Panc1 (cell line): ENCODE measurements at regions not wholly inside any gene's neighbourhood (a gene's known extent, or its start where the extent isn't known, plus 50 kb on each side); places are given as distances from the start of the nearest gene placed in this dataset.

Experiments
- ATAC-seq: fragments of 200-7000 bp; cut with Tn5 transposase; 2 replicates; pipeline ENCODE4 v1.9.1; 2020; ENCODE audit warnings: mild to moderate bottlenecking, moderate library complexity
- BruUV-seq: library from RNA; stranded (reverse); fragments of 400-500 nt; replicated peaks from 2 replicates; lab custom pipeline; 2021; lab: Mats Ljungman, UMichigan
- CTCF ChIA-PET: fragments of 300-600 bp; sonication (Branson Sonifier 250); formaldehyde crosslinking; loops from one replicate; lab custom pipeline; 2022; ENCODE audit warnings: antibody characterized with exemption; lab: Charles Lee
- POLR2A ChIA-PET: fragments of 300-600 bp; sonication (Branson Sonifier 250); formaldehyde crosslinking; loops from one replicate; lab custom pipeline; 2022; ENCODE audit warnings: antibody characterized with exemption; lab: Charles Lee
- DNase-seq: peaks from one replicate; pipeline ENCODE4 v3.0.0-alpha.2; 2010; ENCODE audit warnings: low read depth, low spot score
- H3K27ac ChIP-seq: 2 replicates; pipeline ENCODE4 v1.5.1; 2011; ENCODE audit warnings: mild to moderate bottlenecking, low read length, inconsistent platforms
- H3K27me3 ChIP-seq: fragments of 200-500 bp; sonication (Bioruptor generic); 2 replicates; pipeline ENCODE4 v1.6.0; 2014; ENCODE audit warnings: low read length, inconsistent platforms; ENCODE audit not compliant: control insufficient read depth, insufficient read depth
- H3K36me3 ChIP-seq: fragments of 200-500 bp; sonication (Bioruptor generic); 2 replicates; pipeline ENCODE4 v1.5.1; 2014; ENCODE audit warnings: inconsistent platforms, mild to moderate bottlenecking, low read length, moderate library complexity; ENCODE audit not compliant: control insufficient read depth, insufficient read depth
- H3K4me1 ChIP-seq: 2 replicates; pipeline ENCODE4 v1.5.1; 2011; ENCODE audit warnings: inconsistent platforms, mild to moderate bottlenecking, low read length, moderate library complexity; ENCODE audit not compliant: control insufficient read depth, insufficient read depth
- H3K4me3 ChIP-seq, 2 experiments: 2 replicates each; pipeline ENCODE4 v1.5.1; 2011 to 2012; ENCODE audit warnings: low read depth in 2 of 2, low read length in 2 of 2, mild to moderate bottlenecking in 2 of 2, inconsistent platforms in 1 of 2, moderate library complexity in 1 of 2
- H3K9me3 ChIP-seq: fragments of 200-500 bp; sonication (Bioruptor generic); 2 replicates; pipeline ENCODE4 v1.5.1; 2014; ENCODE audit warnings: low read depth, mild to moderate bottlenecking, inconsistent platforms, low read length, moderate library complexity; ENCODE audit not compliant: control insufficient read depth, insufficient read depth
- POLR2AphosphoS5 ChIP-seq: IDR thresholded peaks from 2 replicates; pipeline ENCODE4 v1.6.1; 2012; ENCODE audit warnings: mild to moderate bottlenecking, low read depth, low read length, moderate library complexity
- SIN3A ChIP-seq: IDR thresholded peaks from 2 replicates; pipeline ENCODE4 v1.6.1; 2012; ENCODE audit warnings: low read depth, mild to moderate bottlenecking, low read length, moderate library complexity, borderline replicate concordance; ENCODE audit not compliant: insufficient read depth
- TCF7L2 ChIP-seq: IDR thresholded peaks from 2 replicates; pipeline ENCODE4 v1.6.1; 2011; ENCODE audit warnings: mild to moderate bottlenecking, low read depth, low read length, inconsistent platforms
- in situ Hi-C: cut with HindIII; loops from 2 replicates; pipeline ENCODE4 v1.10.0; 2016; ENCODE audit warnings: low sequenced_read_pairs, low pct_unique_long_range_greater_than_20kb
- intact Hi-C: fragments of 100-400 bp; cut with micrococcal nuclease; formaldehyde crosslinking; loops from one replicate; pipeline ENCODE4 v1.10.0; 2022; ENCODE audit not compliant: unreplicated experiment
- TF ChIP-seq, protein P1 (sequence below), 2 experiments: IDR thresholded peaks; 2 replicates each; pipeline ENCODE4 v1.6.1; 2011 to 2012; ENCODE audit warnings: low read depth in 2 of 2, control low read depth in 1 of 2, low read length in 1 of 2, mild to moderate bottlenecking in 1 of 2, moderate library complexity in 1 of 2; ENCODE audit not compliant: insufficient read depth in 1 of 2
- TF ChIP-seq, protein P2 (sequence below): fragments of 450-650 bp; IDR thresholded peaks from 2 replicates; pipeline ENCODE4 v1.5.1; 2017; ENCODE audit warnings: mild to moderate bottlenecking

DNA sequence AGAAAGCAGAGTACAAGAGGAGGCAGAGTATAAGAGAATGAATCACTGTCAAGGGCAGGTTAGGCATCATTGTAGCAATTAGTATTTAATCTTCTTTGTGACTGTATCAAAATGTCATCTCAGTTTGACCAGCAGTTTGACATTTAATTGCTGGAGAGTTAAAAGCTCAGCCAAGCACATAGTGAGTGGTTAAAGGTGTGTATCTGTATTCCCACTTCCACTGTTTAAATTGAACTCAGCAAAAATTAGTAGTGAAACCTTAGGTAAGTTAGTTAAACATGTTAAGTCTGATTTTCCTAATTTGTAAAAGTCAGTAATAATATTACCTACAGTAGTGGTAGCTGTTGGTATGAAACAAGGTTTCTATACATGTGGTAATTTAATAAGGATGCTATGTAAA lies 296.4 kb upstream of the MBL2 start:
- ATAC-seq (no peak), DNase-seq (no peak)
- Histone ChIP-seq H3K27ac (no peak overlapping the region; the same call in 1 of the 2 replicates), H3K27me3 (no peaks in the 10 kb centered on the region), H3K4me1 (peaks cover 3% of the 10 kb centered on the region; the same call in 1 of the 2 replicates), H3K4me3 (no peak overlapping the region), H3K9me3 (0 out of 2 replicates have a peak, but pooled peaks cover 3% of the 10 kb centered on the region), H3K36me3 (no peaks in the 10 kb centered on the region)
- intact Hi-C loops (no loop called here), in situ Hi-C loops (no loop called here)
- POLR2A ChIA-PET = no interaction called here
- TF ChIP-seq, protein P1, sequence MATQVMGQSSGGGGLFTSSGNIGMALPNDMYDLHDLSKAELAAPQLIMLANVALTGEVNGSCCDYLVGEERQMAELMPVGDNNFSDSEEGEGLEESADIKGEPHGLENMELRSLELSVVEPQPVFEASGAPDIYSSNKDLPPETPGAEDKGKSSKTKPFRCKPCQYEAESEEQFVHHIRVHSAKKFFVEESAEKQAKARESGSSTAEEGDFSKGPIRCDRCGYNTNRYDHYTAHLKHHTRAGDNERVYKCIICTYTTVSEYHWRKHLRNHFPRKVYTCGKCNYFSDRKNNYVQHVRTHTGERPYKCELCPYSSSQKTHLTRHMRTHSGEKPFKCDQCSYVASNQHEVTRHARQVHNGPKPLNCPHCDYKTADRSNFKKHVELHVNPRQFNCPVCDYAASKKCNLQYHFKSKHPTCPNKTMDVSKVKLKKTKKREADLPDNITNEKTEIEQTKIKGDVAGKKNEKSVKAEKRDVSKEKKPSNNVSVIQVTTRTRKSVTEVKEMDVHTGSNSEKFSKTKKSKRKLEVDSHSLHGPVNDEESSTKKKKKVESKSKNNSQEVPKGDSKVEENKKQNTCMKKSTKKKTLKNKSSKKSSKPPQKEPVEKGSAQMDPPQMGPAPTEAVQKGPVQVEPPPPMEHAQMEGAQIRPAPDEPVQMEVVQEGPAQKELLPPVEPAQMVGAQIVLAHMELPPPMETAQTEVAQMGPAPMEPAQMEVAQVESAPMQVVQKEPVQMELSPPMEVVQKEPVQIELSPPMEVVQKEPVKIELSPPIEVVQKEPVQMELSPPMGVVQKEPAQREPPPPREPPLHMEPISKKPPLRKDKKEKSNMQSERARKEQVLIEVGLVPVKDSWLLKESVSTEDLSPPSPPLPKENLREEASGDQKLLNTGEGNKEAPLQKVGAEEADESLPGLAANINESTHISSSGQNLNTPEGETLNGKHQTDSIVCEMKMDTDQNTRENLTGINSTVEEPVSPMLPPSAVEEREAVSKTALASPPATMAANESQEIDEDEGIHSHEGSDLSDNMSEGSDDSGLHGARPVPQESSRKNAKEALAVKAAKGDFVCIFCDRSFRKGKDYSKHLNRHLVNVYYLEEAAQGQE (IDR thresholded peaks at IDR 0.05; ENCODE audit: insufficient read depth in 1 of 2, low read depth in 2 of 2, low read length in 1 of 2) = no peak
- TF ChIP-seq, protein P2, sequence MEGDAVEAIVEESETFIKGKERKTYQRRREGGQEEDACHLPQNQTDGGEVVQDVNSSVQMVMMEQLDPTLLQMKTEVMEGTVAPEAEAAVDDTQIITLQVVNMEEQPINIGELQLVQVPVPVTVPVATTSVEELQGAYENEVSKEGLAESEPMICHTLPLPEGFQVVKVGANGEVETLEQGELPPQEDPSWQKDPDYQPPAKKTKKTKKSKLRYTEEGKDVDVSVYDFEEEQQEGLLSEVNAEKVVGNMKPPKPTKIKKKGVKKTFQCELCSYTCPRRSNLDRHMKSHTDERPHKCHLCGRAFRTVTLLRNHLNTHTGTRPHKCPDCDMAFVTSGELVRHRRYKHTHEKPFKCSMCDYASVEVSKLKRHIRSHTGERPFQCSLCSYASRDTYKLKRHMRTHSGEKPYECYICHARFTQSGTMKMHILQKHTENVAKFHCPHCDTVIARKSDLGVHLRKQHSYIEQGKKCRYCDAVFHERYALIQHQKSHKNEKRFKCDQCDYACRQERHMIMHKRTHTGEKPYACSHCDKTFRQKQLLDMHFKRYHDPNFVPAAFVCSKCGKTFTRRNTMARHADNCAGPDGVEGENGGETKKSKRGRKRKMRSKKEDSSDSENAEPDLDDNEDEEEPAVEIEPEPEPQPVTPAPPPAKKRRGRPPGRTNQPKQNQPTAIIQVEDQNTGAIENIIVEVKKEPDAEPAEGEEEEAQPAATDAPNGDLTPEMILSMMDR = no peak
- TF ChIP-seq POLR2AphosphoS5 (no peak), SIN3A (no peak), TCF7L2 (no peak)
- no TSS peak for BruUV-seq
- CTCF ChIA-PET = no interaction called here

DNA sequence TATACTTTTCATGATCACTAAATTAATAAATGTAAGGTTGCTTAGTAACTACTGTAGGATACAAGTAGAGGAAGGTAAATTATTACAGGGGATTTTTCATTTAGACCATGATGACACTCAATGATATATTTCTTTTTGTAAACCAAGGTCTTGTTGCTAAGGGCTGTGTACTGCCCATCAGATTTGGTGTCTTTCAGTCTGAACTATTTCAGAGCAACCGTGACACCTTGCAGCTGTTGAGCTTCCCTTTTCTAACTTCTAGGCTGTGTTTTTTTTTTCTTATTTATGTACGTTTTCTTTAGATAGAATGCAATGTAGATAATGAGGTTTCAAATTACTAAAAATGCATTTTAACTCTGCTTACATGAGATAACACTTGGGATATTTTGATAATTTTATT lies 292.0 kb upstream of the MBL2 start:
- no peaks in the 10 kb centered on the region; the same call in 1 of the 2 replicates for H3K4me1 ChIP-seq
- DNase-seq = no peak
- no peak for ATAC-seq
- H3K27me3 ChIP-seq = no peaks in the 10 kb centered on the region
- no peak overlapping the region for H3K4me3 ChIP-seq
- no peaks in the 10 kb centered on the region for H3K36me3 ChIP-seq
- BruUV-seq = no TSS peak
- ChIA-PET CTCF (no interaction called here), POLR2A (no interaction called here)
- TF ChIP-seq POLR2AphosphoS5 = no peak
- TF ChIP-seq, protein P2 = no peak
- TF ChIP-seq, protein P1 (IDR thresholded peaks at IDR 0.05; ENCODE audit: insufficient read depth in 1 of 2, low read depth in 2 of 2, low read length in 1 of 2) = no peak
- no peak for TF ChIP-seq SIN3A
- TF ChIP-seq TCF7L2 = no peak
- in situ Hi-C loops (no loop called here), intact Hi-C loops (no loop called here)
- no peak overlapping the region for H3K27ac ChIP-seq
- H3K9me3 ChIP-seq = no peaks in the 10 kb centered on the region; the same call in 1 of the 2 replicates
